DMS53 treated with DMSO at 0.1 percent for 48 hours (cell line): ENCODE measurements at regions not wholly inside any gene's neighbourhood (a gene's known extent, or its start where the extent isn't known, plus 50 kb on each side); places are given as distances from the start of the nearest gene placed in this dataset.
A peak's percentile ranks its signal among the peaks of the same experiment; 100 is the strongest.

Experiments used
- DNase-seq: peaks from one replicate; lab custom pipeline; 2025; ENCODE audit not compliant: unreplicated experiment; lab: John Stamatoyannopoulos, UW

DNA sequence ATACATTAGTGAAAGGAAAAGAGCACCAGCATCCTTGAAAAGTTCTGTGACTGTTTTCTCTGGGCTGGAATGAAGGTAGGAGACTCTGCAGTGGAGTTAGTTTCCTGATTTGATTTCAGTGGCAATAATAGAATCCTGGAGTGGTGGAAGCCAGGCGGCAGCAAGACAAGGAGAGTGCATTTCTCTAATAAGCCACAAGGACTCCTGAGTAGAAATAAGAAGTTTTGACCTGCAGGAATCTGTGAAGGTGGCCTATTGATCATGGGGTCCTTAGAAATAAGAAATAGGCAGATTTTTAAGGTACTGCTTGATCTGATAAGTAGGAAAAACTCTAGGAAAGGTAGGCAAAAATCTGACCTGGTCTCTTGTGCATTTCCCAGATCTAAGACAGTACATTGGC is 68.4 kb upstream of the ELOVL5 start:
- DNase-seq = no peak

DNA sequence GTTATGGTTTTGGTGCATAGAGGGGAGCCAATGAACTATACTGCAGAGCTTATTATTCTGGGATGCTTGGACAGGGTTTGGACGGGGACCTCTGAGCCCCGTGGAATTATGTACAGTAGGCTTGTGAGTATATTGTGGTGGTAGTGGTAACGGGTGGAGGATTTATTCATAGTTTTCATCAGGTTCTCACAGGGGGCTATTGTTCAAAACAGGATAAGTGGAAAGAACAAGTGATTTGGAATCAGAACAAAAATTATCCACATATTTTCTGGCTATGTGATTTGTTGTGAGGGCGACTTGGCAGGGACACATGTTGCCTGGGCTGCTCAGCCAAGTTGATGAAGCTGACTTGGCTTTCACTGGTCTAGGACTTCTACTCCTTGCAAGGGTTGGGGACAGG is 64.6 kb upstream of the ELOVL5 start:
- DNase-seq = no peak

DNA sequence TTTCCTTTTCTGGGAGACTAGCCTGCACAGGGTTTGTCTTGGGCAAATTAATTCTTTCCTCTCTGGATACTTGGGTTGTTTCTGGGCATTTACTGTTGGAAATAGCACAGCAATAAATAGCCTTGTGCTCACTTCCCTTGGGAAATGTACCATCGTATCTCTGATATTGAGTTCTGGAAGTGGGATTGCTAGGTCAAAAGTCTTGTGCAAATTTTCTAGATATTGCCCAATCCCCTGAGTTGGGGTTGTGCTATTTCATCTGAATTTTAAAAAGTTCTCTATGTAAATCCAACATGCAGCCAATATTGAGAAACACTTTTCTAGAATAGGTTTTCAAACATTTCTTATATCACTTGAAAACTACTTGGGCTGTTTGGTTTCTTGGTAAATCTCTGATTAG is 64.0 kb upstream of the ELOVL5 start:
- DNase-seq = no peak

DNA sequence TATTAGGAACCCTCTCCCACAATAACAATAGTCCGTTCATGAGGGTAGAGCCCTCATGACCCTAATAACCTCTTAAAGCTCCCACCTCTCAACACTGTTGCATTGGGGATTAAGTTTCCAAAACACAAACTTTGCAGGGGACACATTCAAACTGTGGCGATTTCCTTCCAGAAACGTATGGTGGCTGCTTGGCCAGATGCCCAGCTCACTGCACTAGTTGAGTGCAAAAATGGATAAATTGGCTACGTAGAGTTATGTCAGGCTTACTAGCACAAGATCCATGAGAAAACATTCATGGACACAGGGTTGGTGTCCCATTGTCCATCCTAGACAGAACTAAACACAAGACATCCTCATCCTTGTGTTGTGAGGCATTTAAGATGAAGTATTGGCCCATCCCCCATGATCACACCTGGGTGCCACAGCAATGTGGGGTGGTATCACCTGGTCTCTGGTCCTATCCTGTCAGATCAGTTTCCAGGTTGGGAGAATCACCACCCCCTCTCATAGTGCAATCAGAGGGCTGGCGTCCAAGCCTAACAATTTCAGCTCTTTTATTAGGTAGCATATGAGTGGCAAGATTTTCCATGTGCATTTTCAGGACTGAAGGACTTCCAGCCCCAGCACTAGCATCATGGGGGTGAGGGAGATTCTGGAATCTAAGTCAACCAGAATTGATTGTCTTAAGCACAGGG is 63.4 kb upstream of the ELOVL5 start:
- no peak for DNase-seq

DNA sequence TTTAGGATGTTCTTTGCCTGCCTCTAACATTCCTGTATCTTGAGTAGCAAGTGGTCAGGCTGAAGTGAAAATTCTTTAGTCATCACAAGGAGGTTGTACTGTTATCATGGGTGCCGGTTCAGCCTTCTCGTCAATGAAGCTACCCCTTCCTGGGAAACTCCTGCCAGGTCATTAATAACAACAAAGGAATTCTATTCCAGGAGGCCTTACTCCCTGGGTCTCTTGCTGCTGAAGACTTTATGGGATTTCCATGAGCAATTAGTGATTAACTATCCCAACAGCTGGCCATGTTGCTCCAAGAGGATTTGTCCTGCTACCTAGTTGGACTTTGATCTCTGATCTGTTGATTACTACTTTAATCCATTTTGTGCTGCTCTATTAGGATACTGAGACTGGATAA is 62.7 kb upstream of the ELOVL5 start:
- DNase-seq = no peak

DNA sequence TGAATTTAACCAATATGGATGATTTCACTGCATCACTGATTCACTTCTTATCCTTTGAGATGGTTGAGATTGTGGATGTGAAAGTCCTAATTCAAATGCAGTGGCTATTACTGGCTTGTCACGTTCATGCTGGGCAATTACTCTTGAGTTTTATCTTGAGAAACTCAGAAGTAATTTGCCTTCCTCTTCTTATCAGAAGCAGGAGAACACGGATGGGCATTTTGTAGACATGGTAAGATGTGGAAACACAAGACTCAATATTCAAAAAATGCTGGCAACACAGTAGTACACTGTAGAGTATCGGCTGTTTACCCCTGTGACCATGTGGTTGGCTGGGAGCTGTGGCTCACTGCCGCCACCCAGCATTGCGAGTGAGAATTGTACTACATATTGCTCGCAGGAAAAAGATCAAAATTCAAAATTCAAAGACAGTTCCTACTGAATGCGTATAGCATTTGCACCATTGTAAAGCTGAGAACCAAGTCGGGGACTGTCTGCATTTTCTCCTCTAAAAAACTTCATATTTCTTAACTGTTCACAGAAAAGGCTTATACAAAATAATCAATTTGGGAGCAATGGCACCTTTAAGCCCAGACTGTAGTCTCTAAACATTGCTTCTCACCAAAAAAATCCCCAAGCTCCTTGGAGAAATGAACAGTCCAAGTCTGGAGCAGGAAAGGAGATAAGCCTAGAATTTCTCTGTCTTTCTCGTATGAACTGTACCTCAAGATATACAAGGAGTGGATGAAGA is 61.9 kb upstream of the ELOVL5 start:
- peak; percentile 14 for DNase-seq

DNA sequence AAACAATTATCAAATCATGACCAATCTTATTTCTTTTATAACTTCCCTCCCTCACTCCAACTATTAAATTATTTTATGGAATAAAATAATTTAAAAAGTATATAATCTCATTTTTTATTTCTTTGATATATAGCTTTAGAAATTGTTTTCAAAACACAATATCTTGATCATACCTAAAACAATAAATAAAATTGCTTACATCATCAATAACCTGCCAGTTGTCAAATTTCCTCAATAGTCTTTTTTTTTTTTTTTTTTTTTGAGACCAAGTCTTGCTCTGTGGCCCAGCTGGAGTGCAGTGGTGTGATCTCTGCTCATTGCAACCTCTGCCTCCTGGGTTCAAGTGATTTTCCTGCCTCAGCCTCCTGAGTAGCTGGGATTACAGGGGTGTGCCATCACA is 60.1 kb upstream of the ELOVL5 start:
- no peak for DNase-seq

DNA sequence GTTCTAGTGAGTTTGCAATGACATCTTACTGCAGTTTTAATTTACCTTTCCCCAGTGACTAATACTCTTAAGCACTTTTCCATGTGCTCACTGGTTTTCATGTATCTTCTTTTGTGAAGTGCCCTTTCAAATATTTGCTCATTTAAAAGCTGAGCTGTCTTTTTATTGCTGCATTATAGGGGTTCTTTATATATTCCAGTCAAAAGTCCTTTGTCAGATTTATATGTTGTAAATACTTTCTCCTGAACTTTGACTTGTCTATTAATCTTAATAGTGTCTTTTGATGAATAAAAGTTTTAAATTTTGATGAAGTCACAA is 50.2 kb upstream of the ELOVL5 start:
- no peak for DNase-seq

DNA sequence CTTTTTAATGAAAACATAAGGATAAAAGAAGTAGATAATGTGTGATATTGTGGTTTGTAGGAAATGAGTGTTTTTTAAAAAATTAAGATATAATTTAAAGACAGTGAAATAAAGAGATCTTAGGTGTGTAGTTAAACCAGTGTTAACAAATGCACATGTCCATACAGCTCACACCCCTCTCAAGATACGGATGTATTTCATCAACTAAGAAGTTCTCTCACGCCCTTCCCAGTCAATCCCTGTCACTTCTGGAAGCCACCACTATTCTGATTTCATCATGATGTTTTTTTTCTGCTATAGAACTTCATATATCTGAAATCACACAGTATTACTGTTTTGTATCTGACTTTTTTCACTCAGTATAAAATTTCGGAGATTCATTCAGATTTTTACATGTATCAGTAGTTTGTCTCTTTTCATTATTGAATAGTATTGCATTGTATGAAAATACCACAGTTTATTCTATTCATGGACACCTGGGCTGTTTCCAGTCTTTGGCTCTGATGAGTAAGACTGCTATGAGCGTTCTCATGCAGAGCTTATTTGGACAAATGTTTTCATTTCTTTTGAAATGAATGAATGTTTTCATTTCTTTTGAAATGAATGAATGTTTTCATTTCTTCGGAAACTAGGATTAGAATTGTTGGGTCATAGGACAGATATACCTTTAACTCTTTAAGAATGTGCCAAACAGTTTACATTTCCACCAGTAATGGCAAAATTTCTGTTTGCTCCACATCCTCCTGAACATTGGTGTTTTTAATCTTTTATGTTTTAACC is 49.7 kb upstream of the ELOVL5 start:
- DNase-seq = no peak
